Activated T-helper 1 cell treated with anti-CD3 and anti-CD28 coated beads, Interleukin-12 subunit alpha, Interleukin-12 subunit beta, Interleukin-2, Interleukin-4 antibody, amounts not matched to agents 30 ng/mL and 10 ng/mL and 1 ng/mL, durations not matched to agents 14 hours and 24 hours and 36 hours (primary cell): ENCODE measurements at regions not wholly inside any gene's neighbourhood (a gene's known extent, or its start where the extent isn't known, plus 50 kb on each side); places are given as distances from the start of the nearest gene placed in this dataset.

Experiments
- DNase-seq: peaks from one replicate; pipeline ENCODE4 v3.0.0; 2021; ENCODE audit warnings: low spot score
- H3K27ac Mint-ChIP-seq: one replicate; pipeline ENCODE4 v1.8.0; 2021; ENCODE audit warnings: mild to moderate bottlenecking, mixed read lengths
- H3K27me3 Mint-ChIP-seq: one replicate; pipeline ENCODE4 v1.8.0; 2022; ENCODE audit warnings: mild to moderate bottlenecking, moderate library complexity, mixed read lengths; ENCODE audit not compliant: insufficient read depth
- H3K36me3 Mint-ChIP-seq: one replicate; pipeline ENCODE4 v1.8.0; 2021; ENCODE audit warnings: low read depth, mixed read lengths
- H3K4me1 Mint-ChIP-seq: one replicate; pipeline ENCODE4 v1.8.0; 2021; ENCODE audit warnings: low read depth, mixed read lengths
- H3K4me3 Mint-ChIP-seq: one replicate; pipeline ENCODE4 v1.8.0; 2021; ENCODE audit warnings: mild to moderate bottlenecking, moderate library complexity, mixed read lengths
- H3K9me3 Mint-ChIP-seq: one replicate; pipeline ENCODE4 v1.8.0; 2021; ENCODE audit warnings: mixed read lengths
- intact Hi-C: fragments of 100-400 bp; cut with micrococcal nuclease; formaldehyde crosslinking; loops from one replicate; pipeline ENCODE4 v1.15.1; 2024

DNA sequence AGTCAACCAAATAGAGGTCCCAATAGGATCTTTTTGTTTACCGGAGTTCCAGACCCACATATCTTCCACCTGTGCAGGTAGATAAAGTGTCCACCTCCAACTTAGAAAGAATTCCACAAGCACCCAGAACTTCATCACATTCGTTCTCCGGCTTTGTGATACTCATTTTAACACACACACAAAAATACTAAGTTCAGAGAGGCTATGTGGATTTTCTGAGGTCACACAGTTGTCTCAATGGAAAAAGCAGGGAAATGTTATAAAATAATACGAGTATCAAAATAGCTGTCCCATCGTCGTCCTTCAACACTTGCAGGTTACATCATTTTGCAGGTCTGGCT lies 137.5 kb downstream of the TMCO5A start:
- intact Hi-C loops = loop anchor here (5.0 kb wide), 1 partner anchor 180 kb away; the partner anchor contains the start of gene SPRED1
- Mint-ChIP-seq H3K4me1 (peaks cover 44% of the 10 kb centered on the region), H3K9me3 (no peaks in the 10 kb centered on the region), H3K27ac (no peak overlapping the region), H3K27me3 (peaks cover 49% of the 10 kb centered on the region), H3K4me3 (peak overlapping the region; percentile 68), H3K36me3 (peaks cover 2% of the 10 kb centered on the region)
- DNase-seq = no peak

DNA sequence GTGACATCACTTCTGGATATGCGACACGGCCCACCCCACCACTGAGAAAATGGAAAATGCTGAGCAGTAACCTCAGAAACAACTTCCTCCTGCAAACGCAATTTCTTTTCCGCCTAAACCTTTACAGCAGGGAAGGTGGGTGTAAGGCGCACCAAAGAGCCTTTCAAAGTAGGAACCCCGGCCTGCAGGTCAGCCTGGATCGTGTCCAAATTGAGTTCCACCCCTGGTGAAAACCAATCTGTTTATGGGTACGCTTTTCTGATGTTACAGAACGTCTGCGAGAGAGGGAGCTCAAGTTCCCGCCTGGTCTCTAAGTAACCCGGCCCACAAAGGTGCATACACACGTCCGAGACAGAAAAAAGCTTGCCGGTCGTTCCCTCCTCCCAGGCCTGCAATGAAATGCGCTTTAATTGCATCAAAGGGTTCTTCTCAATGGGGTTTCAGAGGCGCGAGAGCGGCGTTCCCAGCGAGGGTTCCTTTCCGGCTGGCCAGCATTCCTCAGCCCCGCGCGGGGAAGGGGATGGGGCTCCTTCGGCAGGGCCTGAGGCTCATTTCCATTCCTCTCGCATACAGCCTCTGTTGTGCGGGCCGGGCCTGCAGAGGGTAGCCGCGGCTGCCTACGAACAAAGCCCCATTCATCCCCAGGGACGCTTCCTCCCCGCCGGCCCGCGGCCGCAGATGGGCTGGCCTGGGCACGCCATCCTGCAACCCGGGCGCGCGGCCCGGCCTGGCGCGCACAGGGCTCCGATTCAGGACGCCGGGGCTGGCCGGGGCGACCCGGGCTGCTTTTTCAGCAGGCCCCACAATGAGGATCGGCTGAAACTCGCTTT lies 138.1 kb downstream of the TMCO5A start:
- intact Hi-C loops = loop anchor here (5.0 kb wide), 1 partner anchor 180 kb away; the partner anchor contains the start of gene SPRED1
- Mint-ChIP-seq H3K27ac (no peak overlapping the region), H3K4me3 (peak overlapping the region; percentile 68), H3K9me3 (no peaks in the 10 kb centered on the region), H3K27me3 (peaks cover 49% of the 10 kb centered on the region), H3K36me3 (peaks cover 2% of the 10 kb centered on the region), H3K4me1 (peaks cover 44% of the 10 kb centered on the region)
- DNase-seq = peak; percentile 6

GRCh38 chr15:38073178-38073946 lies 138.9 kb downstream of the TMCO5A start:
- Mint-ChIP-seq H3K36me3 (peaks cover 2% of the 10 kb centered on the region), H3K4me1 (peaks cover 44% of the 10 kb centered on the region), H3K27ac (no peak overlapping the region), H3K27me3 (peaks cover 48% of the 10 kb centered on the region), H3K9me3 (no peaks in the 10 kb centered on the region), H3K4me3 (no peak overlapping the region)
- no peak for DNase-seq
- intact Hi-C loops = loop anchor here (5.0 kb wide), 1 partner anchor 179 kb away; the partner anchor contains the start of gene SPRED1

- peaks cover 2% of the 10 kb centered on the region for H3K36me3 Mint-ChIP-seq
- DNase-seq = no peak
- intact Hi-C loops = loop anchor here (5.0 kb wide), 1 partner anchor 178 kb away; the partner anchor contains the start of gene SPRED1
- no peaks in the 10 kb centered on the region for H3K9me3 Mint-ChIP-seq
- peaks cover 46% of the 10 kb centered on the region for H3K27me3 Mint-ChIP-seq
- no peak overlapping the region for H3K27ac Mint-ChIP-seq
- no peak overlapping the region for H3K4me3 Mint-ChIP-seq
- H3K4me1 Mint-ChIP-seq = peaks cover 40% of the 10 kb centered on the region
Measured at GRCh38 chr15:38074029-38074428, 139.6 kb downstream of the TMCO5A start.

- Mint-ChIP-seq H3K36me3 (peaks cover 2% of the 10 kb centered on the region), H3K27me3 (peaks cover 46% of the 10 kb centered on the region), H3K9me3 (no peaks in the 10 kb centered on the region), H3K4me3 (no peak overlapping the region), H3K27ac (no peak overlapping the region), H3K4me1 (peaks cover 29% of the 10 kb centered on the region)
- intact Hi-C loops = no loop called here
- no peak for DNase-seq
Measured at GRCh38 chr15:38075466-38075865, 141.0 kb downstream of the TMCO5A start.

DNA sequence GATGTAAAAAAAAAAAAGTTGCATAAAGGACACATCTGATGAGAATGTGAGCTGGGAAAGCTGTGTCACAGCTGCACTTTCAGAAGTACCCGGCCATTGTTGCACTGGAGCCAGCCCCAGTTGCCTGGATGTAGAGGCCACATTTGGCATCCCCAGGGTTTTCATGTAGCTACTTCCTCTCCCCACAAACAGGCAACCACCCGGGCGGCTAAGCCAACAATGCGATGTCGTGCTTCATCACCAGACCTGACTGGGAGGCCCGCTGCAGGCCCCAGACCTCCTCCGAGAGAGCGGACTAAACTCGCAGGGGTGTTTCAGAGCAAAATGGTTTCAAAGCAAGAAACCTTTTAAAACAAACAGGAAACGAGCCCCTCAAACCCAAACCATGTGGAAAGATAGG lies 142.3 kb downstream of the TMCO5A start:
- Mint-ChIP-seq H3K9me3 (no peaks in the 10 kb centered on the region), H3K4me3 (no peak overlapping the region), H3K36me3 (peaks cover 2% of the 10 kb centered on the region), H3K27ac (no peak overlapping the region), H3K27me3 (peaks cover 38% of the 10 kb centered on the region), H3K4me1 (peaks cover 16% of the 10 kb centered on the region)
- no peak for DNase-seq
- intact Hi-C loops = no loop called here

GRCh38 chr15:38079236-38079635 lies 144.8 kb downstream of the TMCO5A start:
- peaks cover 23% of the 10 kb centered on the region for H3K27me3 Mint-ChIP-seq
- no peaks in the 10 kb centered on the region for H3K36me3 Mint-ChIP-seq
- H3K9me3 Mint-ChIP-seq = no peaks in the 10 kb centered on the region
- intact Hi-C loops = no loop called here
- DNase-seq = no peak
- H3K4me3 Mint-ChIP-seq = no peak overlapping the region
- H3K4me1 Mint-ChIP-seq = peaks cover 7% of the 10 kb centered on the region
- H3K27ac Mint-ChIP-seq = no peak overlapping the region

- intact Hi-C loops = no loop called here
- peaks cover 12% of the 10 kb centered on the region for H3K4me1 Mint-ChIP-seq
- DNase-seq = no peak
- H3K36me3 Mint-ChIP-seq = no peaks in the 10 kb centered on the region
- peaks cover 11% of the 10 kb centered on the region for H3K27me3 Mint-ChIP-seq
- no peak overlapping the region for H3K4me3 Mint-ChIP-seq
- H3K9me3 Mint-ChIP-seq = no peaks in the 10 kb centered on the region
- no peak overlapping the region for H3K27ac Mint-ChIP-seq
Measured at GRCh38 chr15:38080651-38081275, 146.3 kb downstream of the TMCO5A start.

DNA sequence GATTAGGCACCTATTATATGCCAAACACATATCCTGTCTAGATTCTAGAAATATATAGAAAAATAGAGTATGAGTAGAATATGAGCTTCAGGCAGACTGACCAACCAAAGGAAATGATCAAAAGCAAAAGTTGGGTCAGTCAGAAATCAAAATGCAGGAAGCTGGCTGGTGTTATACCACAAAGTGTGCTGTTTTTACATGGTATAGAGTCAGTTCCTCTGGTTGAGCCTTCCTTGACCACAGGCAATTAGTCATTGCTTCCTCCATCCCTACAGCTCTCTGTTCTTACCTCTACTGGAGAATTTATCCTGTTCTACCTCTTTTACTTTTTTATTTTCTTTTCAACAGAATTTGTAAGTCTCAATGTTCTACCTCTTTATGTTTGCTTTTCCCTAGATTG lies 149.8 kb downstream of the TMCO5A start:
- Mint-ChIP-seq H3K27me3 (peaks cover 16% of the 10 kb centered on the region), H3K27ac (no peak overlapping the region), H3K9me3 (no peaks in the 10 kb centered on the region), H3K4me3 (no peak overlapping the region), H3K4me1 (peaks cover 10% of the 10 kb centered on the region), H3K36me3 (no peaks in the 10 kb centered on the region)
- DNase-seq = no peak
- intact Hi-C loops = loop anchor here (2.0 kb wide), 1 partner anchor 341 kb away; no protein-coding TSS in a partner anchor

- no peak for DNase-seq
- H3K9me3 Mint-ChIP-seq = no peaks in the 10 kb centered on the region
- no peak overlapping the region for H3K4me3 Mint-ChIP-seq
- peaks cover 15% of the 10 kb centered on the region for H3K27me3 Mint-ChIP-seq
- peaks cover 10% of the 10 kb centered on the region for H3K4me1 Mint-ChIP-seq
- no peaks in the 10 kb centered on the region for H3K36me3 Mint-ChIP-seq
- H3K27ac Mint-ChIP-seq = no peak overlapping the region
- intact Hi-C loops = loop anchor here (2.0 kb wide), 1 partner anchor 340 kb away; no protein-coding TSS in a partner anchor
Measured at GRCh38 chr15:38085114-38085513, 150.7 kb downstream of the TMCO5A start.

DNA sequence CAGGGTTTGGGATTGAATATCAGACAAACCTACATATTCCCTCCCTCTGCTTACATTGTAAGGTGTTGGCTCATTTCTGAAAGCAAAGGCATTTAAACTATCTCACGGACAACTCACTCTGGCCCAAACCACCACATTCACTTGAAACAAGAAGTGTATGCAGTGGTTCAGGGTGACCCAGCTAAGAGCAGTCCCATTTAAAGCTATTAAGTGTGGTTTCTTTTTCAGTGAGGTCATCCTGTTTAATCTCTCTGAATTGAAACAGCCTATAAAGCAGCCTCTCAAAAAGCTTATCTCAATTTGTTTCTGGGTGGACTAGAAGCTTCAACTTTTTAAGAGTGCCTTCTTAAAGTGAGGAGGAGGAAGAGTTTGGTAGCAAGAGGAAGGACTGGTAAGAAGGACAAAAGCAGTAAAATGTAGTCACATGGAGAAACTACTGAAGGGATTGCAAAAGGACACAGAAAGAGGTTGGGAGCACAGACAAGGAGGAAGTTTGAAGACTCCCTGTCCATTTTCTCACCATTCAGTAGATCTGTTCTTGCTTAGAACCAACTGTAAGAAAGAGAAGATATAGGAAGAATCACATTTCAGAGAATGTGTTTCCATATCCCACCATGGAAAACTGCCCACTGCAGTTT lies 151.6 kb downstream of the TMCO5A start:
- DNase-seq = no peak
- H3K36me3 Mint-ChIP-seq = no peaks in the 10 kb centered on the region
- intact Hi-C loops = loop anchor here (2.0 kb wide), 1 partner anchor 339 kb away; no protein-coding TSS in a partner anchor
- no peaks in the 10 kb centered on the region for H3K9me3 Mint-ChIP-seq
- H3K4me3 Mint-ChIP-seq = no peak overlapping the region
- H3K4me1 Mint-ChIP-seq = peaks cover 10% of the 10 kb centered on the region
- no peak overlapping the region for H3K27ac Mint-ChIP-seq
- H3K27me3 Mint-ChIP-seq = peaks cover 14% of the 10 kb centered on the region

DNA sequence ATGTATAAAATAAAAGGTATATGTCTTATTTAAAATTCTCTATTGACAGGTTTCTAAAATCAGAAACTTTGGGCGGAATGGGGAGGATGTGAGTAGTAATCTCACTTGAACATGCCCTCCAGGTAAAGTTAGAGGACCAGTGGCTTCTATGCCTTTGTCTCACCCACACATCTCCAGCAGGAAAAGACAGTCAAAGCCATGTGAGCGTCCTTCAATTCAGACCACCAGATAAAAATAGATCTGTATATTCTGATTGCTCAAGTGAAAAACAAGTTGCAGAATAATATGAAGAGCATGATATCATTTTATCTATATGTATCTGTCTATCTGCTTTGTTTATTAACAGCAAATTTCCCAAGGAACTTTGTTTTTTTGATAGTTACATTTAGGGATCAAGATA lies 152.2 kb downstream of the TMCO5A start:
- Mint-ChIP-seq H3K9me3 (no peaks in the 10 kb centered on the region), H3K4me3 (no peak overlapping the region), H3K36me3 (no peaks in the 10 kb centered on the region), H3K27ac (no peak overlapping the region), H3K4me1 (peaks cover 10% of the 10 kb centered on the region), H3K27me3 (peaks cover 10% of the 10 kb centered on the region)
- DNase-seq = no peak
- intact Hi-C loops = no loop called here
